Uterus (tissue), 2 donors: ENCODE measurements at regions not wholly inside any gene's neighbourhood (a gene's known extent, or its start where the extent isn't known, plus 50 kb on each side); places are given as distances from the start of the nearest gene placed in this dataset.

Source experiments
- CTCF ChIP-seq, 4 experiments: fragments of 200-600 bp in 2 of 4; fragments of 450-650 bp in 2 of 4; sonication (generic) in 2 of 4; IDR thresholded peaks; one replicate each; pipeline ENCODE4 v1.5.1; 2016 to 2019; ENCODE audit warnings: antibody characterized with exemption in 4 of 4, mild to moderate bottlenecking in 2 of 4, moderate library complexity in 1 of 4
- POLR2A ChIP-seq, 2 donors: fragments of 450-650 bp; IDR thresholded peaks; one replicate each; pipeline ENCODE4 v1.6.1; 2016; ENCODE audit warnings: antibody characterized with exemption in 2 of 2, mild to moderate bottlenecking in 1 of 2, moderate library complexity in 1 of 2

- no peak for TF ChIP-seq CTCF (IDR thresholded peaks at IDR 0.05)
- no peak for TF ChIP-seq POLR2A (IDR thresholded peaks at IDR 0.05)
Measured at GRCh38 chr10:110373059-110373458, 68.3 kb upstream of the SMNDC1 start.
